OCI-LY3 (cell line): ENCODE measurements at regions not wholly inside any gene's neighbourhood (a gene's known extent, or its start where the extent isn't known, plus 50 kb on each side); places are given as distances from the start of the nearest gene placed in this dataset.

Experiments used
- EZH2phosphoT487 ChIP-seq: fragments of 200-600 bp; shearing (Covaris generic); IDR thresholded peaks from 2 replicates; pipeline ENCODE4 v1.6.1; 2018; ENCODE audit warnings: antibody characterized with exemption, mixed run types, low read depth
- TF ChIP-seq, protein P1 (sequence below): fragments of 200-600, 300-600 bp; sonication (generic); IDR thresholded peaks from 2 replicates; pipeline ENCODE4 v1.5.1; 2014; ENCODE audit warnings: antibody characterized with exemption, low read length, low read depth

DNA sequence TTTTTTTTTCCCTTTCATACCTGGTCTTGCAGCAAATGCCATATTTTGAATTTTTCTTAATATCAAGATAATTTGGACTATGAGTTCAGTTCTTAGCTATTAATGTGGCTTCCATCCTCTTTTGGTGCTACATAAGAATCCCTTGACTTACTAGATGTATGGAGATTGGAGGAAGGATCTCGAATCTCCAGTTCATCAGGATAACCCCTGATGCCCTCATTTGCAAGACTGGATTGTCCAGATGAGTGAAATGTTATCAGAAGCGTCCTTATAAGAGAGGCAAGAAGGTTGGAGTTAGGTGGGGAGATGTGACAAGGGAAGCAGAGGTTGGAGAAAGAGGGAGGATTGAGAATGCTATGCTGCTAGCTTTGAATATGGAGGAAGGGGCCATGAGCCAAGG lies 499.6 kb upstream of the SYNCRIP start:
- TF ChIP-seq, protein P1, sequence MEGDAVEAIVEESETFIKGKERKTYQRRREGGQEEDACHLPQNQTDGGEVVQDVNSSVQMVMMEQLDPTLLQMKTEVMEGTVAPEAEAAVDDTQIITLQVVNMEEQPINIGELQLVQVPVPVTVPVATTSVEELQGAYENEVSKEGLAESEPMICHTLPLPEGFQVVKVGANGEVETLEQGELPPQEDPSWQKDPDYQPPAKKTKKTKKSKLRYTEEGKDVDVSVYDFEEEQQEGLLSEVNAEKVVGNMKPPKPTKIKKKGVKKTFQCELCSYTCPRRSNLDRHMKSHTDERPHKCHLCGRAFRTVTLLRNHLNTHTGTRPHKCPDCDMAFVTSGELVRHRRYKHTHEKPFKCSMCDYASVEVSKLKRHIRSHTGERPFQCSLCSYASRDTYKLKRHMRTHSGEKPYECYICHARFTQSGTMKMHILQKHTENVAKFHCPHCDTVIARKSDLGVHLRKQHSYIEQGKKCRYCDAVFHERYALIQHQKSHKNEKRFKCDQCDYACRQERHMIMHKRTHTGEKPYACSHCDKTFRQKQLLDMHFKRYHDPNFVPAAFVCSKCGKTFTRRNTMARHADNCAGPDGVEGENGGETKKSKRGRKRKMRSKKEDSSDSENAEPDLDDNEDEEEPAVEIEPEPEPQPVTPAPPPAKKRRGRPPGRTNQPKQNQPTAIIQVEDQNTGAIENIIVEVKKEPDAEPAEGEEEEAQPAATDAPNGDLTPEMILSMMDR: no peak
- TF ChIP-seq EZH2phosphoT487: no peak
